ENCODE measurements at regions not wholly inside any gene's neighbourhood (a gene's known extent, or its start where the extent isn't known, plus 50 kb on each side); places are given as distances from the start of the nearest gene placed in this dataset.

DNA sequence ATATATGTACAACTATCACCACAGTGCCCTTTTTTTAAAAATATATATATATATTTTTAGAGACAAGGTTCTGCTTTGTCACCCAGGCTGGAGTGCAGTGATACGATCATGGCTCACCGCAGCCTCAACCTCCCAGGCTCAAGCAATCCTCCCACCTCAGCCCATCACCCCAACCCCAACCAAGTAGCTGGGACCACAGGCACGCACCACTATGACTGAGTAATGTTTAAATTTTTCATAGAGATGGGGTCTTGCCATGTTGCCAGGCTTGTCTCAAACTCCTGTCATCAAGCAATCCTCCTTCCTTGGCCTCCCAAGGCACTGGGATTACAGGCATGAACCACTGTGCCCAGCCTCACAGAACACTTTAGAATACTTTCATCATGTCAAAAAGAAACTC is 234.9 kb downstream of the SH2D4B start:
- TF ChIP-seq POLR2A (IDR thresholded peaks at IDR 0.05) (no peak), CTCF (IDR thresholded peaks at IDR 0.05) (no peak)
